Spleen (tissue), 7 donors: ENCODE measurements at regions not wholly inside any gene's neighbourhood (a gene's known extent, or its start where the extent isn't known, plus 50 kb on each side); places are given as distances from the start of the nearest gene placed in this dataset.

Experiments used
- CTCF ChIP-seq, 11 experiments: fragments of 200-600 bp in 7 of 11; fragments of 450-650 bp in 4 of 11; sonication (generic) in 4 of 11; IDR thresholded peaks in 8 of 11; conservative IDR thresholded peaks in 3 of 11; 1 replicate in 7 of 11; 2 replicates in 4 of 11; pipeline versions ENCODE4 v1.4.0 to v1.8.0; 2016 to 2021; ENCODE audit warnings: antibody characterized with exemption in 11 of 11, inconsistent platforms in 4 of 11, mild to moderate bottlenecking in 1 of 11
- POLR2A ChIP-seq, 3 donors: fragments of 450-650 bp; IDR thresholded peaks; one replicate each; pipeline ENCODE4 v1.5.1; 2017; ENCODE audit warnings: antibody characterized with exemption in 3 of 3, mild to moderate bottlenecking in 1 of 3
- donor health status: DM: no; HTN: no; CAD: no; lungs with moderate emphysema.
- donor health status: DM: no; HTN: no; CAD: no.
- donor health status: DM: no; HTN: no; CAD: no.

- no peak for TF ChIP-seq POLR2A (IDR thresholded peaks at IDR 0.05)
- TF ChIP-seq CTCF (IDR thresholded peaks at IDR 0.05 in 8 of 11, conservative IDR thresholded peaks at IDR 0.05 in 3 of 11): no peak
Observed at GRCh38 chr6:113065611-113066010, 718.5 kb downstream of the RFPL4B start.
